ENCODE measurements at regions not wholly inside any gene's neighbourhood (a gene's known extent, or its start where the extent isn't known, plus 50 kb on each side); places are given as distances from the start of the nearest gene placed in this dataset.

DNA sequence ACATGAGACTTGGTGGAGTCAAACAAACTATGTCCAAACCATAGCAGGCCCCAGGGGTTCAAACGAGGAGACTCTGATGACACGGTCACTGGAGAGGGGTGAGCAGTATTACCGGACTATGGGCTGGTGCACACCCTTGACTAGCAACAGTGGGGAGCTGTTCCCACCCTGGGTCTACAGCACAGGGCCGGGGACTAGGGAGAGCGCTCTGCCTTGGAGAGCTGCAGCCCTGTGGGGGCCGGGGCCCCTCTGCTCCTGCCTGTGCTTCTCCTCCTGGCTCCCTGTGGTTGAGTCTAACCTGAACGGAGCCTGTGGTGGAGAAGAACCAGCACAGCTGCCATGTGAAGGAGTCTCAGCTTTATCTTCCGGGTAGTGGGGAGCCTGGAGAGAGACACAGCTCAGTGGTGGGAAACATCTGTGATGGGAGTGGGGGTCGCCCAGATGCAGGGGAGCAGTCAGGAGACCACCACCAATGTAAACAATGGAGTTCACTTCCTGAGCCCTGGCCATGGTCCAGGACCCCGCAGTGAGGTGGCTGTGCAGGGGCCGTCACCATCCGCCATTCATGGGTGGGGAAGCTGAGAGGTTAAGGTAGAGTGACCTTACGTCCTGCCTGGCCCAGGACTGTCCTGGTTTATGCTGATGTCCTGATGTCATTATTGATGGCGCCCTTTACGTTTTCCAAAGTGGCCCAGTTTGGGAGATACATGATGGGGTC, 195.7 kb upstream of the TWIST2 start (continued):
- TF ChIP-seq ZNF416 (tag by site-specific recombination; IDR thresholded peaks at IDR 0.05) (no peak), SCRT2 (tag by site-specific recombination; IDR thresholded peaks at IDR 0.05) (no peak), ZNF521 (tag by site-specific recombination; IDR thresholded peaks at IDR 0.05) (no peak), KLF8 (tag by site-specific recombination; IDR thresholded peaks at IDR 0.05) (no peak), ZNF423 (tag by site-specific recombination; IDR thresholded peaks at IDR 0.05) (no peak), ZNF350 (tag by site-specific recombination; IDR thresholded peaks at IDR 0.05) (no peak), EGR2 (tag by site-specific recombination; IDR thresholded peaks at IDR 0.05; ENCODE audit: low read depth) (no peak)

GRCh38 chr2:238652771-238653157, 195.1 kb upstream of the TWIST2 start:
- Histone ChIP-seq H3K27ac (ENCODE audit: extremely low read depth, low read depth, low read length) (no peak overlapping the region), H3K9me3 (ENCODE audit: control insufficient read depth, insufficient read depth, low read depth, low read length) (no peaks in the 10 kb centered on the region), H3K4me1 (ENCODE audit: control insufficient read depth, insufficient read depth, low read length) (no peaks in the 10 kb centered on the region), H3K4me3 (ENCODE audit: low read depth, low read length) (no peak overlapping the region), H3K36me3 (ENCODE audit: control insufficient read depth in 2 of 2, insufficient read depth in 1 of 2, low read length in 2 of 2) (no peaks in the 10 kb centered on the region)
- TF ChIP-seq HOXD13 (CRISPR knock-in tag; IDR thresholded peaks at IDR 0.05; ENCODE audit: borderline replicate concordance), result no peak
- TF ChIP-seq, protein P1, sequence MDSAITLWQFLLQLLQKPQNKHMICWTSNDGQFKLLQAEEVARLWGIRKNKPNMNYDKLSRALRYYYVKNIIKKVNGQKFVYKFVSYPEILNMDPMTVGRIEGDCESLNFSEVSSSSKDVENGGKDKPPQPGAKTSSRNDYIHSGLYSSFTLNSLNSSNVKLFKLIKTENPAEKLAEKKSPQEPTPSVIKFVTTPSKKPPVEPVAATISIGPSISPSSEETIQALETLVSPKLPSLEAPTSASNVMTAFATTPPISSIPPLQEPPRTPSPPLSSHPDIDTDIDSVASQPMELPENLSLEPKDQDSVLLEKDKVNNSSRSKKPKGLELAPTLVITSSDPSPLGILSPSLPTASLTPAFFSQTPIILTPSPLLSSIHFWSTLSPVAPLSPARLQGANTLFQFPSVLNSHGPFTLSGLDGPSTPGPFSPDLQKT (IDR thresholded peaks at IDR 0.05; ENCODE audit: borderline replicate concordance, low read depth, low read length), result no peak
- no peak for TF ChIP-seq ZNF221 (tag by site-specific recombination; IDR thresholded peaks at IDR 0.05; ENCODE audit: borderline replicate concordance)
- no peak for TF ChIP-seq ZNF473 (tag by site-specific recombination; IDR thresholded peaks at IDR 0.05)
- no peak for TF ChIP-seq ZNF707 (tag by site-specific recombination; IDR thresholded peaks at IDR 0.05)
- TF ChIP-seq, protein P2, sequence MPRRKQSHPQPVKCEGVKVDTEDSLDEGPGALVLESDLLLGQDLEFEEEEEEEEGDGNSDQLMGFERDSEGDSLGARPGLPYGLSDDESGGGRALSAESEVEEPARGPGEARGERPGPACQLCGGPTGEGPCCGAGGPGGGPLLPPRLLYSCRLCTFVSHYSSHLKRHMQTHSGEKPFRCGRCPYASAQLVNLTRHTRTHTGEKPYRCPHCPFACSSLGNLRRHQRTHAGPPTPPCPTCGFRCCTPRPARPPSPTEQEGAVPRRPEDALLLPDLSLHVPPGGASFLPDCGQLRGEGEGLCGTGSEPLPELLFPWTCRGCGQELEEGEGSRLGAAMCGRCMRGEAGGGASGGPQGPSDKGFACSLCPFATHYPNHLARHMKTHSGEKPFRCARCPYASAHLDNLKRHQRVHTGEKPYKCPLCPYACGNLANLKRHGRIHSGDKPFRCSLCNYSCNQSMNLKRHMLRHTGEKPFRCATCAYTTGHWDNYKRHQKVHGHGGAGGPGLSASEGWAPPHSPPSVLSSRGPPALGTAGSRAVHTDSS (tag by site-specific recombination; IDR thresholded peaks at IDR 0.05), result no peak
- no peak for TF ChIP-seq ZNF626 (tag by site-specific recombination; IDR thresholded peaks at IDR 0.05)
- no peak for TF ChIP-seq ZNF211 (tag by site-specific recombination; IDR thresholded peaks at IDR 0.05; ENCODE audit: low read depth)
- TF ChIP-seq ZNF37A (tag by site-specific recombination; IDR thresholded peaks at IDR 0.05), result no peak
- TF ChIP-seq ZNF341 (tag by site-specific recombination; IDR thresholded peaks at IDR 0.05; ENCODE audit: low read depth), result no peak
- TF ChIP-seq ZNF350 (tag by site-specific recombination; IDR thresholded peaks at IDR 0.05), result no peak
- no peak for TF ChIP-seq ZNF24 (tag by site-specific recombination; IDR thresholded peaks at IDR 0.05)
- TF ChIP-seq ZNF571 (tag by site-specific recombination; IDR thresholded peaks at IDR 0.05), result no peak
- no peak for TF ChIP-seq ZNF146 (tag by site-specific recombination; IDR thresholded peaks at IDR 0.05)
- TF ChIP-seq ZNF660 (tag by site-specific recombination; IDR thresholded peaks at IDR 0.05), result no peak
- no peak for TF ChIP-seq SP2 (tag by site-specific recombination; IDR thresholded peaks at IDR 0.05)
- no peak for TF ChIP-seq ZNF404 (tag by site-specific recombination; IDR thresholded peaks at IDR 0.05)
- TF ChIP-seq ZNF280D (tag by site-specific recombination; IDR thresholded peaks at IDR 0.05), result no peak
- TF ChIP-seq HOXA7 (CRISPR knock-in tag; IDR thresholded peaks at IDR 0.05; ENCODE audit: borderline replicate concordance), result no peak
- ChIA-PET CTCF (no interaction called here), POLR2A (no interaction called here)
